ENCODE measurements at regions not wholly inside any gene's neighbourhood (a gene's known extent, or its start where the extent isn't known, plus 50 kb on each side); places are given as distances from the start of the nearest gene placed in this dataset.

- dilution Hi-C loops (cut with HindIII; ENCODE audit: low sequenced_read_pairs, unreplicated experiment): no loop called here
- no peak overlapping the region; the same call in 1 of the 2 replicates for H3K4ac ChIP-seq (ENCODE audit: low read depth, low read length)
- H2AFZ ChIP-seq (replicated peaks; ENCODE audit: low read length, poor library complexity): no peak overlapping the region
- intact Hi-C loops (cut with micrococcal nuclease): no loop called here
- no CpG with 5 or more reads among the region's 3 CpGs for WGBS, 2 experiments (ENCODE audit: extremely low coverage in 2 of 2, insufficient read length in 1 of 2)
- ChIA-PET POLR2A (ENCODE audit: unreplicated experiment) (no interaction called here), CTCF (no interaction called here)
- no peak overlapping the region for H2AK9ac ChIP-seq (replicated peaks; ENCODE audit: low read depth, low read length, poor library complexity)
- H3K4me1 ChIP-seq (ENCODE audit: control insufficient read depth, insufficient read depth, low read length): peaks cover 19% of the 10 kb centered on the region
- no peaks in the 10 kb centered on the region for H3K9me3 ChIP-seq (ENCODE audit: control insufficient read depth, insufficient read depth, low read length)
- no peak overlapping the region for H2BK120ac ChIP-seq (ENCODE audit: low read depth, low read length)
- no peak overlapping the region for H3K4me2 ChIP-seq (ENCODE audit: low read depth, low read length)
- H3K14ac ChIP-seq (replicated peaks; ENCODE audit: low read depth, low read length): no peak overlapping the region
- H3K27ac ChIP-seq (ENCODE audit: insufficient read depth, low read length): no peak overlapping the region
- peak overlapping the region; percentile 70; the same call in 1 of the 3 replicates for H2BK15ac ChIP-seq (ENCODE audit: low read depth, low read length)
- no peaks in the 10 kb centered on the region for H3K27me3 ChIP-seq (ENCODE audit: control insufficient read depth, insufficient read depth, low read length)
- DNase-seq (peak; percentile 20), ATAC-seq (ENCODE audit: low read depth) (no peak)
- no peak overlapping the region for H3K23ac ChIP-seq (ENCODE audit: low read depth, low read length)
- in situ Hi-C loops (cut with MboI; ENCODE audit: low sequenced_read_pairs): loop anchor here (10.0 kb wide), 2 partner anchors 165 to 505 kb away; no protein-coding TSS in a partner anchor
- no peaks in the 10 kb centered on the region for H4K20me1 ChIP-seq (ENCODE audit: insufficient read depth, low read length)
- no peaks in the 10 kb centered on the region for H3K79me1 ChIP-seq (ENCODE audit: low read depth in 1 of 2, low read length in 2 of 2)
- H4K5ac ChIP-seq (ENCODE audit: low read depth, low read length): no peak overlapping the region; the same call in 1 of the 2 replicates
- TF ChIP-seq CHD1 (IDR thresholded peaks at IDR 0.05; ENCODE audit: low read depth, low read length) (no peak), ELK1 (IDR thresholded peaks at IDR 0.05; ENCODE audit: borderline replicate concordance, low read depth, low read length) (no peak), BHLHE40 (IDR thresholded peaks at IDR 0.05; ENCODE audit: low read depth, low read length) (no peak), MAFK (IDR thresholded peaks at IDR 0.05; ENCODE audit: low read depth, low read length) (no peak), RAD21 (IDR thresholded peaks at IDR 0.05; ENCODE audit: low read length) (no peak), CEBPB (IDR thresholded peaks at IDR 0.05; ENCODE audit: low read depth, low read length) (no peak), MAZ (IDR thresholded peaks at IDR 0.05; ENCODE audit: borderline replicate concordance, low read depth, low read length) (no peak), NFE2L2 (IDR thresholded peaks at IDR 0.05; ENCODE audit: low read depth, low read length) (no peak), POLR2A (IDR thresholded peaks at IDR 0.05; ENCODE audit: low read depth, low read length) (no peak), FOS (IDR thresholded peaks at IDR 0.05; ENCODE audit: low read depth, low read length) (no peak), RFX5 (IDR thresholded peaks at IDR 0.05; ENCODE audit: low read depth, low read length) (no peak), USF2 (IDR thresholded peaks at IDR 0.05; ENCODE audit: low read depth, low read length) (no peak), SMC3 (IDR thresholded peaks at IDR 0.05; ENCODE audit: low read depth, low read length) (no peak), MXI1 (IDR thresholded peaks at IDR 0.05; ENCODE audit: borderline replicate concordance, low read depth, low read length) (no peak), RCOR1 (IDR thresholded peaks at IDR 0.05; ENCODE audit: insufficient replicate concordance, low read length) (no peak), CTCF (conservative IDR thresholded peaks at IDR 0.05; ENCODE audit: low read depth, low read length) (no peak)
- no peak overlapping the region for H4K91ac ChIP-seq (ENCODE audit: insufficient read depth, low read depth, low read length)
- no peak overlapping the region; a peak in 1 of 4 replicates for H4K8ac ChIP-seq (ENCODE audit: low read depth in 2 of 2, low read length in 2 of 2)
- H3K36me3 ChIP-seq (ENCODE audit: control insufficient read depth, insufficient read depth, low read length): no peaks in the 10 kb centered on the region
- H3K9ac ChIP-seq (ENCODE audit: low read depth, low read length): no peak overlapping the region
- H2BK5ac ChIP-seq (ENCODE audit: low read depth, low read length, poor library complexity, severe bottlenecking): no peak overlapping the region
- H3K4me3 ChIP-seq (ENCODE audit: insufficient read depth, low read depth, low read length): no peak overlapping the region
- BruUV-seq (replicated peaks): no TSS peak
- peaks cover 14% of the 10 kb centered on the region for H3K9me1 ChIP-seq (ENCODE audit: insufficient read depth, low read length)
- no peak overlapping the region for H2BK20ac ChIP-seq (ENCODE audit: low read depth, low read length)
- H3K56ac ChIP-seq (ENCODE audit: extremely low read depth, insufficient read depth, low read length): no peak overlapping the region
- no peak overlapping the region for H2AK5ac ChIP-seq (ENCODE audit: low read depth, low read length)
- no peak overlapping the region; the same call in 1 of the 2 replicates for H3K18ac ChIP-seq (ENCODE audit: low read depth, low read length)
These were observed 428.2 kb downstream of the ATP23 start for GRCh38 chr12:58369576-58369975.
